ENCODE measurements at regions not wholly inside any gene's neighbourhood (a gene's known extent, or its start where the extent isn't known, plus 50 kb on each side); places are given as distances from the start of the nearest gene placed in this dataset.
A peak's percentile ranks its signal among the peaks of the same experiment; 100 is the strongest.

- no peak for DNase-seq (ENCODE audit: low read depth, low spot score)
- H3K27ac ChIP-seq = no peak overlapping the region
Observed at GRCh38 chr15:92565351-92566125, 90.0 kb downstream of the FAM174B start.

GRCh38 chr15:92561754-92562153 lies 93.8 kb downstream of the FAM174B start:
- no peak for DNase-seq (ENCODE audit: low read depth, low spot score)
- H3K27ac ChIP-seq = no peak overlapping the region

- no peak for DNase-seq (ENCODE audit: low read depth, low spot score)
- no peak overlapping the region for H3K27ac ChIP-seq
Observed at GRCh38 chr15:92553317-92553716, 102.3 kb downstream of the FAM174B start.

GRCh38 chr15:92545996-92546395 lies 109.6 kb downstream of the FAM174B start:
- no peak overlapping the region for H3K27ac ChIP-seq
- DNase-seq (ENCODE audit: low read depth, low spot score) = no peak

- peak; percentile 20 for DNase-seq (ENCODE audit: low read depth, low spot score)
- peak overlapping the region; percentile 42 for H3K27ac ChIP-seq
Observed at GRCh38 chr15:92541291-92542200, 114.0 kb downstream of the FAM174B start.

GRCh38 chr15:92538115-92538514 lies 117.5 kb downstream of the FAM174B start:
- no peak for DNase-seq (ENCODE audit: low read depth, low spot score)
- no peak overlapping the region for H3K27ac ChIP-seq

GRCh38 chr15:92533298-92533697 lies 122.3 kb downstream of the FAM174B start:
- DNase-seq (ENCODE audit: low read depth, low spot score) = no peak
- no peak overlapping the region for H3K27ac ChIP-seq

GRCh38 chr15:92531406-92531805 lies 124.2 kb downstream of the FAM174B start:
- DNase-seq (ENCODE audit: low read depth, low spot score) = no peak

GRCh38 chr15:92528736-92529135 lies 126.8 kb downstream of the FAM174B start:
- no peak for DNase-seq (ENCODE audit: low read depth, low spot score)

More at GRCh38 chr15:92531406-92531805, 124.2 kb downstream of the FAM174B start:
- H3K27ac ChIP-seq = no peak overlapping the region

GRCh38 chr15:92527197-92527596 lies 128.4 kb downstream of the FAM174B start:
- H3K27ac ChIP-seq = no peak overlapping the region
- DNase-seq (ENCODE audit: low read depth, low spot score) = no peak

More at GRCh38 chr15:92528736-92529135, 126.8 kb downstream of the FAM174B start:
- H3K27ac ChIP-seq = no peak overlapping the region

GRCh38 chr15:92525758-92526245 lies 129.8 kb downstream of the FAM174B start:
- H3K27ac ChIP-seq = no peak overlapping the region
- DNase-seq (ENCODE audit: low read depth, low spot score) = no peak

GRCh38 chr15:92524874-92525565 lies 130.6 kb downstream of the FAM174B start:
- H3K27ac ChIP-seq = no peak overlapping the region
- DNase-seq (ENCODE audit: low read depth, low spot score) = no peak

GRCh38 chr15:92524161-92524560 lies 130.5 kb downstream of the ST8SIA2 start:
- no peak for DNase-seq (ENCODE audit: low read depth, low spot score)
- H3K27ac ChIP-seq = no peak overlapping the region

- no peak overlapping the region for H3K27ac ChIP-seq
- DNase-seq (ENCODE audit: low read depth, low spot score) = no peak
Observed at GRCh38 chr15:92523176-92523575, 129.5 kb downstream of the ST8SIA2 start.

GRCh38 chr15:92521624-92522008 lies 127.9 kb downstream of the ST8SIA2 start:
- DNase-seq (ENCODE audit: low read depth, low spot score) = peak; percentile 18
- no peak overlapping the region for H3K27ac ChIP-seq

- no peak overlapping the region for H3K27ac ChIP-seq
- no peak for DNase-seq (ENCODE audit: low read depth, low spot score)
Observed at GRCh38 chr15:92520914-92521623, 127.4 kb downstream of the ST8SIA2 start.

- DNase-seq (ENCODE audit: low read depth, low spot score) = no peak
Observed at GRCh38 chr15:92519709-92520108, 126.0 kb downstream of the ST8SIA2 start.

More at GRCh38 chr15:92519709-92520108, 126.0 kb downstream of the ST8SIA2 start:
- no peak overlapping the region for H3K27ac ChIP-seq

Data from epithelial cell of prostate (primary cell).